Thyroid gland (tissue), 4 donors: ENCODE measurements at regions not wholly inside any gene's neighbourhood (a gene's known extent, or its start where the extent isn't known, plus 50 kb on each side); places are given as distances from the start of the nearest gene placed in this dataset.

ENCODE experiments used
- DNase-seq, 2 donors: peaks; one replicate each; pipeline ENCODE4 v3.0.0-alpha.2; 2019
- H3K27ac ChIP-seq, 3 donors: fragments of 200-600 bp; sonication (generic); 1 replicate in 2 of 3; 2 replicates in 1 of 3; pipeline ENCODE4 v1.5.1; 2016 to 2019; ENCODE audit warnings: mild to moderate bottlenecking in 1 of 3, moderate library complexity in 1 of 3
- H3K27me3 ChIP-seq: fragments of 200-600 bp; sonication (generic); one replicate; pipeline ENCODE4 v1.5.1; 2019
- H3K36me3 ChIP-seq, 2 donors: fragments of 200-600 bp; sonication (generic); one replicate each; pipeline ENCODE4 v1.5.1; 2016 to 2019
- H3K4me1 ChIP-seq, 2 donors: fragments of 200-600 bp; sonication (generic); one replicate each; pipeline ENCODE4 v1.5.1; 2017 to 2019
- H3K4me3 ChIP-seq, 3 donors: fragments of 200-600 bp; sonication (generic); replicated peaks in 1 of 3; 1 replicate in 2 of 3; 2 replicates in 1 of 3; pipeline ENCODE4 v1.5.1; 2016; ENCODE audit warnings: mild to moderate bottlenecking in 1 of 3
- H3K9me3 ChIP-seq: fragments of 200-600 bp; sonication (generic); one replicate; pipeline ENCODE4 v1.5.1; 2017
- POLR2A ChIP-seq, 2 donors: fragments of 450-650 bp; IDR thresholded peaks; one replicate each; pipeline ENCODE4 v1.6.1; 2017; ENCODE audit warnings: antibody characterized with exemption in 2 of 2, mild to moderate bottlenecking in 2 of 2, moderate library complexity in 1 of 2
- WGBS, 2 donors: methylation state at CpG; one replicate each; pipeline ENCODE4 v1.1.5; 2017; 5-methylcytosine and 5-hydroxymethylcytosine counted together
- intact Hi-C: fragments of 100-400 bp; cut with DNase I; formaldehyde crosslinking; loops from one replicate; pipeline ENCODE4 v1.15.1; 2023
- TF ChIP-seq, protein P1 (sequence below), 6 experiments: fragments of 200-600 bp in 3 of 6; fragments of 450-650 bp in 3 of 6; sonication (generic) in 3 of 6; IDR thresholded peaks; one replicate each; pipeline ENCODE4 v1.5.1; 2016 to 2019; ENCODE audit warnings: antibody characterized with exemption in 6 of 6, mild to moderate bottlenecking in 2 of 6, inconsistent platforms in 1 of 6, moderate library complexity in 1 of 6

DNA sequence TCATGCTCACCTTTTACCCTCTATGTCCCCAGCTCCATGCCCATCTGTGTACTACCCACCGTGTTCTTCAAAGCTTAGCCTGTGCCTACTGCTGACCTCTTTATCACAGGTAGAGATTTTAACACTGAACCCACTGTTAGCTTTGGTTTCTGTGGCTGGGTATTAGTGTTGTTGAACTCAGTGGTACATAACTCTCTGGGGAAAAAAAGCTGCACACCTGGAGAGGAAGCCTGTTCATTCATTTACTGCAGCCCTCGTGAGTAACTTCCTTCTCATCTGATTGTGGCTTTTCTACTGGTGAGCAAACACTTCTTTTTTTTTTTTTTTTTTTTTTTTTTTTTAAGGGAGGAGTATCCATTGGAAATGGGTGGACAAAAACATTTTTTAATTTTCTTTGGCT, 326.3 kb downstream of the CCSER2 start:
- no peak for DNase-seq
- peaks cover 6 to 8% of the 10 kb centered on the region in 2 donors for H3K4me1 ChIP-seq
- no peak overlapping the region for H3K4me3 ChIP-seq
- TF ChIP-seq, protein P1, sequence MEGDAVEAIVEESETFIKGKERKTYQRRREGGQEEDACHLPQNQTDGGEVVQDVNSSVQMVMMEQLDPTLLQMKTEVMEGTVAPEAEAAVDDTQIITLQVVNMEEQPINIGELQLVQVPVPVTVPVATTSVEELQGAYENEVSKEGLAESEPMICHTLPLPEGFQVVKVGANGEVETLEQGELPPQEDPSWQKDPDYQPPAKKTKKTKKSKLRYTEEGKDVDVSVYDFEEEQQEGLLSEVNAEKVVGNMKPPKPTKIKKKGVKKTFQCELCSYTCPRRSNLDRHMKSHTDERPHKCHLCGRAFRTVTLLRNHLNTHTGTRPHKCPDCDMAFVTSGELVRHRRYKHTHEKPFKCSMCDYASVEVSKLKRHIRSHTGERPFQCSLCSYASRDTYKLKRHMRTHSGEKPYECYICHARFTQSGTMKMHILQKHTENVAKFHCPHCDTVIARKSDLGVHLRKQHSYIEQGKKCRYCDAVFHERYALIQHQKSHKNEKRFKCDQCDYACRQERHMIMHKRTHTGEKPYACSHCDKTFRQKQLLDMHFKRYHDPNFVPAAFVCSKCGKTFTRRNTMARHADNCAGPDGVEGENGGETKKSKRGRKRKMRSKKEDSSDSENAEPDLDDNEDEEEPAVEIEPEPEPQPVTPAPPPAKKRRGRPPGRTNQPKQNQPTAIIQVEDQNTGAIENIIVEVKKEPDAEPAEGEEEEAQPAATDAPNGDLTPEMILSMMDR (IDR thresholded peaks at IDR 0.05) = no peak
- no peak for TF ChIP-seq POLR2A (IDR thresholded peaks at IDR 0.05)
- 47 to 74% methylated on average over 2 of the region's 2 CpGs for WGBS, 2 donors
- intact Hi-C loops = no loop called here
- H3K27me3 ChIP-seq = no peaks in the 10 kb centered on the region
- H3K9me3 ChIP-seq = no peaks in the 10 kb centered on the region
- H3K27ac ChIP-seq = no peak overlapping the region
- no peaks in the 10 kb centered on the region for H3K36me3 ChIP-seq

DNA sequence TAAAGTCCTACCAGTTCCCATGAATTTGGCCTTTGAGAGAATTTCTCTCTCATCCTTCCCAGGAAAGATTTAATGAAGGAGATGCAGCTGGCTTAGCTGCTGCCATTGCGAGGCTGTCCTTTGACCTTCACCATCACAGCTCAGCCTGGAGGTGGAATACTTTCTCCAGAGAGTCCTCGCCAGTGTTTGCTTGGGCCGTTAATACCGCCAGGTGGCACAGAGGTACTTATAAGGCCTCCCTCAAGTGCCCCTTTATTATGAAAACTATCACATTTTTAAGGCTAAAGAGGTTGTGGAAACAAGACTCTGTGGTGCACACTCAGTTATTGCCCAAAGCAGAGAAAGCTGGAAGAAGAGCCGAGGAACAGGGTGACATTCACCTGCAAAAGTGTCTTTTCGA, 330.6 kb downstream of the CCSER2 start:
- peak; percentile 75 to 79 for DNase-seq
- Histone ChIP-seq H3K4me3 (no peak overlapping the region), H3K4me1 (peaks cover 7 to 8% of the 10 kb centered on the region in 2 donors), H3K36me3 (no peaks in the 10 kb centered on the region), H3K27me3 (no peaks in the 10 kb centered on the region), H3K27ac (no peak overlapping the region), H3K9me3 (no peaks in the 10 kb centered on the region)
- TF ChIP-seq, protein P1 (IDR thresholded peaks at IDR 0.05) = peak in 5 of 6 experiments; percentile 10 to 56 (median 40)
- no peak for TF ChIP-seq POLR2A (IDR thresholded peaks at IDR 0.05)
- intact Hi-C loops = no loop called here
- 45 to 52% methylated on average over 6 of the region's 6 CpGs for WGBS, 2 donors

DNA sequence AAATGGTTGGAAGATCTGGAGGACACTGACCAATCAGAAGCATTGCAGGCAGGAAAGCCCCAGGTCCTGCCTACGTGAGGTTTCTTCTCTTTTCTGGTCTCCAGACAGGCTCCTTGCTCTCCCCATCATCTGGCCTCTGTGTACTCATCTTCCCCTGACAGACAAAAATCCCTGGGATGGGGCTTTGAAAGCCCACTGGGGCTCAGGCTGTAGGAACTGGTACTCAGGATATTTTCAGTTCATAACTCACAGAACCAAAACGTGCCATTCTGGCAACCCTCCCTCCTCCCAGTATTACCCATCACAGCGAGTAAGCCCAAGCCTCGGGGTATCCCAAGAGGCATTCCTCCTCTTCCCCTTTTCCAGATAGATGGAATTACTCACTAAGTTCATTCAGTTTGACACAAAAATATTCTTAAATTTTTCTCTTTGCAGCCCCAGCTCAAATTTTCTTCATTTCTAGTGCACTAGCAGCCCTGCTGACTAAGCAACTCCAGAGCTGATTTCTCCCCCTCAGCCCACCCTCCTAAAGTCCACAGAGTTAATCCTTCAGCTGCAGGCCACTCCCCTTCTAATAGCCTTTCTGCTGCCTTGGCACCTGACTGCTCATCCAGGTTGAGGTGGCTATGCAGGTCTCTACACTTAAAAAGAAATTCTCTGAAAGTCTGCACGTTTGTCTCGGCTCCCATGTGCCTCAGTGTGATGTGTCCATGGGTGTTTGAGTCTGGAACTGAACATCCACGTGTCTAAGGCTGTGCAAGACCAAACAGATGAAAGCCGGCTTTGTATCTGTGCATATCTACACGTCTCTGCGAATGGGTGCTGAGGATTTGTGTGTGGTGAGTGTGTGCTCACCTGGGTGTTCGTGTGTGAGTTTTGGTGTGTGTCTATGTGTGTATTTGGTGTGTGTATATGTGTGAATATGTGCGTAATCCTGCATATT, 331.4 kb downstream of the CCSER2 start:
- H3K36me3 ChIP-seq = no peaks in the 10 kb centered on the region
- WGBS, 2 donors = 75 to 78% methylated on average over 12 of the region's 12 CpGs
- TF ChIP-seq, protein P1 (IDR thresholded peaks at IDR 0.05) = no peak
- no peak for TF ChIP-seq POLR2A (IDR thresholded peaks at IDR 0.05)

DNA sequence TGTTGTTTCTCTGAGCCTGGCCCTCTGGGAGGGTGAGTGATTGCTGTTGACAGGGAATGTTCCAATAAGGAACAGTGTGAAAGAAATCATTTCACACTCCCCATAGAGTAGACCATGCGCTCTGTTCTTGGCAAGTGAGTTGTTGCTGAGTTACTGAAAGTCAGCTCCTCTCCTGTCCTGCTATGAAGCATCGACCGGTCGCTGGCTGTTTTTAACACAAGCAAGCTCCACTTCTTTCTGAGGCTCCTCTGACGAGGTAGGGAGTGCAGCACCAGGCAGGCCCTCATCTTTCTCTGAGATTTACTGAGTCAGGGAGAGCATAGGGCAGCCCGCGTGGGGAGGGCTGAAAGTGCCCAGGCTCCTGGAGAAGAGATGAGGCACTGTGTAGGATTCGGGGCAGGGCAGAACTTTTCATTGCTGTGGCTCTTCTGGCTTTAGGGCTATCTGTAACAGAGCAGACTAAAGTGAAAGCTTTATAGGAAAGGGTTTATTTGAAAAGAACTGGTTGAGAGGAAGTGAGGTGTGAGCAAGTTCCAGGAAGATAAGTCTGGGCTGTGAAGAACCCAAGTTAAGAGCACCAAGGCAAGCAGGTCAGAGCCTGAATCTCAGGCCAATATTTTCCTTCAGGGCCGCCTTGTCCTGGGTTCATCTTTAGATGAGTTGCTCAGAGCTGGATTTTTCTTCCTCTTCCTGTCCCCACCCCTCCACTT, 332.2 kb downstream of the CCSER2 start:
- intact Hi-C loops = no loop called here
- TF ChIP-seq, protein P1 (IDR thresholded peaks at IDR 0.05) = no peak
- TF ChIP-seq POLR2A (IDR thresholded peaks at IDR 0.05) = no peak
- Histone ChIP-seq H3K27ac (no peak overlapping the region), H3K9me3 (no peaks in the 10 kb centered on the region), H3K4me3 (no peak overlapping the region), H3K4me1 (peaks cover 8 to 18% of the 10 kb centered on the region in 2 donors), H3K36me3 (no peaks in the 10 kb centered on the region), H3K27me3 (no peaks in the 10 kb centered on the region)
- DNase-seq = no peak
- 83 to 91% methylated on average over 9 of the region's 9 CpGs for WGBS, 2 donors

More for the DNA sequence above, 331.4 kb downstream of the CCSER2 start:
- Histone ChIP-seq H3K27me3 (no peaks in the 10 kb centered on the region), H3K9me3 (no peaks in the 10 kb centered on the region), H3K4me1 (peaks cover 8 to 10% of the 10 kb centered on the region in 2 donors), H3K4me3 (no peak overlapping the region), H3K27ac (no peak overlapping the region)
- DNase-seq = no peak
- intact Hi-C loops = no loop called here
